ENCODE measurements at regions not wholly inside any gene's neighbourhood (a gene's known extent, or its start where the extent isn't known, plus 50 kb on each side); places are given as distances from the start of the nearest gene placed in this dataset.

- no peak for TF ChIP-seq CTCF (conservative IDR thresholded peaks at IDR 0.05; ENCODE audit: low read depth, low read length)
- no peak for TF ChIP-seq RAD21 (IDR thresholded peaks at IDR 0.05; ENCODE audit: low read length)
- TF ChIP-seq POLR2A (IDR thresholded peaks at IDR 0.05; ENCODE audit: low read depth, low read length), result no peak
- TF ChIP-seq CEBPB (IDR thresholded peaks at IDR 0.05; ENCODE audit: low read depth, low read length), result no peak
- TF ChIP-seq MXI1 (IDR thresholded peaks at IDR 0.05; ENCODE audit: borderline replicate concordance, low read depth, low read length), result no peak
Measured at GRCh38 chr13:83765796-83766195, 116.5 kb downstream of the SLITRK1 start.

All from IMR-90 (cell line).